AML-193 (cell line): ENCODE measurements at regions not wholly inside any gene's neighbourhood (a gene's known extent, or its start where the extent isn't known, plus 50 kb on each side); places are given as distances from the start of the nearest gene placed in this dataset.
"Not testable (repeated sequence)": the region's sequence is repeated elsewhere in the genome, so short reads cannot be mapped to it uniquely, and the experiment has no call there.

Source experiments
- DNase-seq, 2 experiments: peaks; one replicate each; lab custom pipeline; 2025; lab: John Stamatoyannopoulos, UW

DNA sequence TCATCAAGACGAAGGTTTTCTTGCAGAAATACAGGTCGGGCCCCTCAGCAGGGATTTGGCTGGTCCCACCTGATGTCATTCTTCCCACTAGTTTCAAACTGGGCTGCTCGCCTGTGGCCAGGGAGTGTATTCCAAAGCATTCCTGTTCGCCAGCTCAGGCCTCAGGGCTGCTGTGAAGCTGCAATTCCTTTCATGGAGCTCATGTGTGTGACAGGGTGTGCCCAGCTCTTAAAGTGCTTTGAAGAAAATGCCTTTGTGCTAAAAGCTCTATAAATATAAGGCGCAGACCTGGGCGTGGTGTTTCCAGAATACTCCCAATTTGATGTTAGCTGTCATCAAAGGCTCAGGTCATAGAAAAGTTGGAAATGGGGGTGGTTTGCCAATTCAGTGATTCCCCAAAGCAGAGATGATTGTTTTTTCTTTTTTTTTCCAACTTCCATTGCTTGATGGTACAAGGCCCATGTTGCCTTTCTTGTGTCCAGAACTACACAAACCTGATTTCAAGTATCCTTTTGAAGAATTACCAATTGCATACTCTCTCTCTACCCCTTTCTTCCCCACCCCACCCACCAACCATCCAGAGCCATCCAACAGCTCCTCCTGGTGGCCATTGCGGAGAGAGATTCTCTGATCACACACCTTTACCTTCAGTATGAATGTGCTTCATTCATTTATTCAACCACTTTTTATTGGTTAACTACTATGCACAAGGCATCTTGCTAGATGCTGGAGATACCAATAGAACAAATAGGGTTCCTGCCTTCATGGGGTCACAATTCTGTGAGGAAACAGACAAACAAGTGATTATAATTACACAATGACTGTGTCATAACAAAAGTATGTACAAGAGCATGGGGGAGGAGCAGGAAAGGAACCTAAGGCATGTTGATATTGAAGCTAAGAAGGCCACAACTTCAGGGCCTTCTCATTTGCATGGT, 297.3 kb upstream of the LYZL1 start:
- peak in 1 of 2 experiments; percentile 21 for DNase-seq

DNA sequence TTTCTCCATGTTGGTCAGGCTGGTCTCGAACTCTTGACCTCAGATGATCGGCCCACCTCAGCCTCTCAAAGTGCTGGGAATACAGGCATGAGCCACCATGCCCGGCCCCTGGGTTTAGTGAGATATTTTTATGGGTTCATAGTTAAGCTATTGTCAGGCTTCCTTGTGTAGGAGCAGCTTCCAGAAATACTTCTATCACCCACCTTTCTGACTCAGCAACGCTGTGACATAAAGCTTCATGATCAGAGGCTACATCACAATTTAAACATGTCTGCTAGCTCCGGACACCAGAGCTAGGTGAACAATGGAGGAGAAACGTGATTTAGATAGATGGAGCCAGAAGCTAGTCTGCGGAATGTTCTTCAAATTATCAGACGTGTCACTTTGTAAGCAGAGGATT, 295.8 kb upstream of the LYZL1 start:
- DNase-seq = no peak

DNA sequence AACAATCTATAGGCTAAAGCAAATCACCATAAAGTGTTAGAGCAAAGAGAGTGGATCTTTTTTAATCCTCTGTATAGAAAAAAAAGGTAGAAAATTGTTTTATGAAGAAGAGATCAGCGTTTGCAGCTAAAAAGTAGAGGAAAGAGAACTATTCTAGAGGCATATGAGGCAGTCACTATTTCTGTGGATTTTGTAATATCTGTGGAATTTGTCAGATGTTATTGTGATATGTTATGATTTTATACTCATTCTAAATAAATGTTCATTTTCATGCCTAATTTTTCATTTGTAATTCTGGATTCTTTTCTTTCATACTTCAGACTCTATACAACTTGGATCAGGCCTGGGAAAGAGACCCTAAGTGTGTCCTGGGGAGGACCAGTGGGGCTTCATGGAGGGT, 295.0 kb upstream of the LYZL1 start:
- no peak for DNase-seq

DNA sequence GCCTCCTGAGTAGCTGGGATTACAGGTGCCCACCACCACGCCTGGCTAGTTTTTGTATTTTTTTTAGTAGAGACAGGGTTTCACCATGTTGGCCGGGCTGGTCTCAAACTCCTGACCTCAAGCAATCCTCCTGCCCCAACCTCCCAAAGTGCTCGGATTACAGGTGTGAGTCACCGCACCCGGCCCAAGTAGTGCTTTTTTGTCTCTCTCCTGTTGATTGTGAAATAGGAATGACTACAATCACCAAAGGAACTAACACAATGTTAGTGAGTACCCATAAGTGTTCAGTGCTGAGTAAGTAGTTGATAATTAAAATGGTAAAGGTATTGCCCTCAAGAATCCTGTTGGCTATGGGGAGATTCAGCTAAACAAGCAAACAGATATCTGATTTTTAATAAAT, 294.1 kb upstream of the LYZL1 start:
- DNase-seq = not testable (repeated sequence)

DNA sequence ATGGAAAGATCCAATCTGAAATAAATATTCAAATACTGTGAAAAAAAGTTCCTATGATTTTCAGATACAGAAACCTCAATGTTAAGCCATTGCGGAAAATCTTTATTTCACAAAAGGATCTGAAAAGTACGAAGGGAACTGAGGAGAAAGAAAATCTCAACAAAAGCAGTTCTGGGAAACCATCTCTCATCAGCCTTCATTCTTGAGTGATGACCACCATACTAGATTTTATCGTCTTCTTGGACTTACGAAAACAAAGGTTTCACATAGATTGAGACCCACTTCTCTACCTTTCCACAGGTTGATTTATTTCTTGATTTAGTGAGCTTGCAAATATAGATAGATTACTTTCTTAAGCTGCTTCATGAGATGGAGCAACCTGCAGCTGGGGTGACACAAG, 293.4 kb upstream of the LYZL1 start:
- no peak for DNase-seq

DNA sequence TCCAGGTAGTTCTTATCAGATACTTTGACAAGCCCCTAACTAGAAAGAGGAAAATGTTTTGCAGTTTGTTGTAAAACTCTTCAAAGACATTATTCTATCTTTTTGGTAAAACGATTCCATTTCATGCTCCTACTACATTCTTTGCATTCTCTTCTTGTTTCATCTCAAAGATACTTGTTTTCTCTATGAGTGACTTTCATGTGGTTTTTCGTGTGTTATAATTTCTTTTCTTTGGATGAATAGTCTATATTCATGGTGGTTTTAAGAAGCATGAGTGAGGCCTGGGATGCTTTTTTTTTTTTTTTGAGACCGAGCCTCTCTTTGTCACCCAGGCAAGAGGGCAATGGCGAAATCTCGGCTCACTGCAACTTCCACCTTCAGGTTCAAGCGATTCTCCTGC, 292.5 kb upstream of the LYZL1 start:
- DNase-seq = no peak

DNA sequence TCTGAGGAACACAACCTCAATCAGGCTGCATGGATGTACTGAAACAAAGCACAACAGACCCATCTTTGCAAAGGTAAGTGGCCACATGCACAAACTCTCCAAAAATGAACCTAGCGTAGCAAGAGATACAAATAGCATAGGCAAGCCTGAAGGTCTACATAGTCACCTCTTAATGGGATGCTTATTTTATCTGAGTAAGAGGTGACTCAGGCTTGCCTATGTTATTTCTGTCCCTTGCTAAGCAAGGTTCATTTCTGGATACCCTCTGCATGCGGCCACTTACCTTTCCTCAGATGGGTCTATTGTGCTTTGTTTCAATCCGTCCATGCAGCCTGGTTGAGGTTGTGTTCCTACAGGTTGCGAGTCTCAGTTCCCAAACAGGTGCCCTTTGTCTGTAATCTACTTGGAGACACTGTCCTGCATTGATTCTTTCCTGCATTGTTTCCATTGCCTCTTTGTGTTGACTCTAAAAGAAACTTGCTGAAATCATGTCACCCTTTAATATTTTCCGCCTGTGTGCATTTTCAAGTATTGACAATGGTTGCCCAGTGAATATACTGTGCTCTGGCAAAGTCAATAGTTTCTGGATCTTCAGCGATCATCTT, 291.8 kb upstream of the LYZL1 start:
- no peak for DNase-seq

DNA sequence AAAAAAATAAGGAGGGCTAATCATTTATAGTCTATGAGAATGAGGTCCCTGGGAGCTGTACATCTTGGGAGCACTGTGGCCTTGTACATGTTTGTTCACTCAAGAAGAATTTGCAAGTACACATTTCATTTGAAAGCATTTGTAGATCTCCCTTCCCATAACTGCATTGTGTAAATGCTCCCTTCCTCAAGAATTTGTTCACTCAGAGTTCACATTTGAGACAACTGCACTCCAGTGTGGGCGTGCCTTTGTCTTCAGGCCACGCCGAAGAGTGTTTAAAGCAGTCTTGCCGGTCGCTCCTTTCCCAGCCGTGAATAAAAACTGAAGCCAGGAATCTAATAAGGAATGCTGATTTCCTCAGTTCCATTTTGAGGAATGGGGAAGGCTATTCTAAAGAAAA, 291.1 kb upstream of the LYZL1 start:
- DNase-seq = no peak

DNA sequence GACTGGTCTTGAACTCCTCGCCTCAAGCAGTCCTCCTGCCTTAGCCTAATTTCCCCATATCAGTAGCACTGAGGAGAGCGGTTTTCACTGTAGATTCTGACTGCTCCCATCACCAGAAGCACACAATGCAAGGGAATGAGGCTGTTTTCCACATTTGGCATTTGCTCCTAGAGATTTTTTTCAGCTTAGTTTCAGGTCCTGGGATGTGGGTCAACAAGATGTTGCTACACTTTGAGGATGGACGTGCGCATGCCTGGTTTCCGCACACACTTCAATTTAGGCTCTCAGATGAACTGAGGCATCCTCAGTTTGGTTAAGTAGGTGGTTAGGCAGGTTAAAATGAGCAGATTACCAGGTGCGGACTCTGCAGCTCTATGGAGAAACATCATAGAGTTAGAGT, 287.1 kb upstream of the LYZL1 start:
- no peak for DNase-seq

DNA sequence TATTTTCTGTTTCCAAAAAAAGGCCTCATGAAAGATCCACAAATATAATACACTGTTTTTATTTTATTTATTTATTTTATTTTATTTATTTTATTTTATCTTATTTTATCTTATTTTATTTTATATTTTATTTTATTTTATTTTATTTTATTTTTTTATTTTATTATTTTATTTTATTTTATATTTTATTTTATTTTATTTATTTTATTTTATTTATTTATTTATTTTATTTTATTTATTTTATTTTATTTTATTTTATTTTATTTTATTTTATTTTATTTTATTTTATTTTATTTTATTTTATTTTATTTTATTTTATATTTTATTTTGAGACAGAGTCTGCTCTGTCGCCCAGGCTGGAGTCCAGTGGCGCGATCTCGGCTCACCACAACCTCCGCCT, 285.9 kb upstream of the LYZL1 start:
- DNase-seq = not testable (repeated sequence)

DNA sequence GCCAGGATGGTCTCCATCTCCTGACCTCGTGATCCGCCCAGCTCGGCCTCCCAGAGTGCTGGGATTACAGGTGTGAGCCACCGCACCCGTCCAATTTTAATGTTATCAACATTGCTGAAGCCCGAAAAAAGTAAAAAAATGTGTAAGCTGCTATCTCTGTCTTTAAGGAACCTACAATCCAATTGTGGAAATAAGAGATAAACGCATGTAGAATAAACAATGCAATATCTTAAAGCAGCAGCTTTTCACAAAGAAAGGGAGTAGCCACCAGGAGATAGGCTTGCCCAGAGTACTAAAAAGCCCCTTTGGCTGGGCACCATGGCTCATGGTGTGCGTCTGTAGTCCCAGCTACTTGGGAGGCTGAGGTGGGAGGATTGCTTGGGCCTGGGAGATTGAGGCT, 282.9 kb upstream of the LYZL1 start:
- DNase-seq = no peak

DNA sequence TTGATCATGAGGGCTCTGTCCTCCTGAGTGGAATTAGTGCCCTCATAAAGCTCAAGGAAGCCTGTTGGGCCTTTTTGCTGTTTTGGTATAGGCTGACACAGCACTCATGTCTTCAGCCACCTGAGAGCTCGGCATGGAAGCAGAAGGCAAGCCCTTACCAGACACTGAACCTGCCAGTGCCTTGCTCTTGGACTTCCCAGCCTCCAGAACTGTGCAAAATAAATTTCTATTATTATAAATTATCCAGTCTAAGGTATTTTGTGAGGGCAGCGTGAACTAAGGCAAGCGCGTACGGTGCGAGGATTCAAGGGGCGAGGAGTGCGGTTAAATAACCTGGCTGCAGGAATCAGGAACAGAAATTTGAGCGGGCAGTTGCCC, 281.5 kb upstream of the LYZL1 start:
- DNase-seq = no peak

DNA sequence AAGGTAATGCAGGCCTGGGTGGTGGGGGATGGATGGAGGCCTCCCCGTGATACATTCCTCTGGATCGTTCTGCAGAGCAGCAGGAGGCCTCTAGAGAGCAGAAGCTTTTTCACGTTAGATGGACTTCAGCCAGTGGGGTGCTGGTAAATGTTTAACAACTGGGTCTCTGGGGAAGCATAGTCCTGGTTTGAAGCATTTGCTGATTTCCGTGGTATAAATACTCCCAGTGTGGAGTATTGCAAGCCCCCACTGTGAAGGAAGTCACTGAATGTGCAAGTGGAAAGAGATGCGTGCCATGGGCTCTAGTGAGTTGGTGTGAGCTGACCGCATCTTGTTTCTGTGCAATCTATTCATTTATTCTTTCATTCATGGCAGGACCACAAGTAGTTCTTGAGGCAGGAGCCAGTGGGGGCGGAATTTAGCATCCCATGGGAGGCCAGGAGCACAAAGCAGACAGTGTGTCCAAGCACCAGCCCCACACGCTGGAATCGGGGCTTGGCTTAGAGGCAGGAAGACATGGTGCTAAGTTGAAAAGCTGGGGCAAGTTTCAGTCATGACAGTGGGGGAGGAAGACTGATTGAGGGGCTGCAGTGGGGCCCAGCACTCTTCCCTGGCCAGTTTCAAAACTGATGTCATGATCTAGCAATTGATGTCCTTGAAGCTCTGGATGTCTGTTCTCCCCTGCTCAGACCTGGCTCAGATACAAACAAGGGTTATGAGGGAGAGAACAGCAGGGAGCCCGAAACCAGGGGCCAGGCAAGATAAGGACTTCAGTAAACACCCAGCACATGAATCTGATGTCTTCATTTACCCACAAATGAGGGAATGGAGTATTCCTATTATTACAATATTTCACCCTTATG, 280.9 kb upstream of the LYZL1 start:
- no peak for DNase-seq

DNA sequence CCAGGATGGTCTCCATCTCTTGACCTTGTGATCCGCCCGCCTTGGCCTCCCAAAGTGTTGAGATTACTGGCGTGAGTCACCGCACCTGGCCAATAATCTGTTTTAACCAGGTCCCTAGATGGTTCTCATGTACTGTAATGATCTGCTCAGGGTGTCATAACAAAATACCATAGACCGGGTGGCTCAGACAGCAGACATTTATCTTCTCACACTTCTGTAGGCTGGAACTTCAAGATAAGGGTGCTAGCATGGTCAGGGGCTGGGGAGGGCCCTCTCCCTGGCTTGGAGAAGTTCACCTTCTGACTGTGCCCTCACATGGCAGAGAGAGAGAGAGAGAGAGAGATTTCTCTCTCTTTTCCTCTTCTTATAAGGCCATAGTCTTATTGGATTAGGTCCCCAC, 279.4 kb upstream of the LYZL1 start:
- no peak for DNase-seq

DNA sequence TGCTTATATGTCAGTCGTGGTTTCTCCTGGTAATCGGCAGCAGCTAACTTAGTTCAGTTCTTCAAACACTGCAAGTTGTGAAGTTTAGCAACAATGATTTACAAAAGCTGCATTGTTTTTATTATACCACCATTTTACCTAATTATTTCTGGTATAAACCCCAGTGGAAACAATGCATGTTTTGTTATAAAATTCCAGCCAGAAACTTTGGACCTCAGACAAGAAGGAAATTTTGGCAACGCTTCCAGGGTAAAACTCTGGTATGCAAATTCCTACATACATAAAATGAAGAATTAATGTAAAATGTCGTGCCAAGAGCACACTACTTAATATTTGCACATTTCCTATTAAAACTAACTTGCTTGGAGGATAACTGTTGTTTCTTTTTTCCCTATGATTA, 277.4 kb upstream of the LYZL1 start:
- DNase-seq = no peak

DNA sequence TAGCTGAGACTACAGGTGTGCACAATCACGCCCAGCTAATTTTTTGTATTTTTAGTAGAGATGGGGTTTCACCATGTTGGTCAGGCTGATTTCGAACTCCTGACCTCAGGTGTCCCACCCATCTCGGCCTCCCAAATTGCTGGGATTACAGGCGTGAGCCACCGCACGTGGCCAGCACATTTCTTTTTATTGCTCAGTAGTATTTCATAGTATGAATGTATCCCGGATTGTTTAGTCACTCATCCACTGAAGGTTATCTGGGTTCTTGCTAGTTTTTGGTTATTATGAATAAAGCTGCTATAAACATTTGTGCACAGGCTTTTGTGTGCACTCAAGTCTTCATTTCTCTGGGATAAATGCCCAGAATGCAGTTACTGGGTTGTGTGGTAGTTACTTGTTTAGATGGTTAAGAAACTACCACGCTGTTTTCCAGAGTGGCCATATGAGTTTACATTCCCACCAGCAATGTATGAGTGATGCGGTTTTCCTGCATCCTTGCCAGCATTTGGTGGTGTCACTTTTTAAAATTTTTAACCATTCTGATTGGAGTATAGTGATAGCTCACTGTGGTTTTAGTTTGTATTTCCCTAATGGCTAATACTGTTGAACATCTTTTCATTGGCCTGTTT, 275.8 kb upstream of the LYZL1 start:
- no peak for DNase-seq

DNA sequence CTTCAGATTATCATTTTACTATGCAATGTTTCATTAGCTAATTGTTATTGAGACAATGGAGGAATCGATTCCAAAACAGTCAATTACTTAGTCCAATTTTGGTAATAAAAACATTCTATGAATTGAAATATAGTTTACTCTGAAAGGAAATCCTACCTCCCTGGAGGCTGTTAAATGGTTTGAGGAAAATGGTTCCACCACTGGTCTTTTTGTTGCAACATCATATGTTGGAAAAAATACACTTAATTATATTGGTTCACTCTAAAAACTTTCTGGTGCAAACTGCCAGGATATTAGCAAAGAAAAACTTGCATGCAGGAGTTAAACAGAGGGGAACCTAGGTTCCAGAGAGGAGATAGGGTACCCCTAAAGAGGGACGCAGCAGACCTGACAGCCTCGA, 267.3 kb upstream of the LYZL1 start:
- no peak for DNase-seq

DNA sequence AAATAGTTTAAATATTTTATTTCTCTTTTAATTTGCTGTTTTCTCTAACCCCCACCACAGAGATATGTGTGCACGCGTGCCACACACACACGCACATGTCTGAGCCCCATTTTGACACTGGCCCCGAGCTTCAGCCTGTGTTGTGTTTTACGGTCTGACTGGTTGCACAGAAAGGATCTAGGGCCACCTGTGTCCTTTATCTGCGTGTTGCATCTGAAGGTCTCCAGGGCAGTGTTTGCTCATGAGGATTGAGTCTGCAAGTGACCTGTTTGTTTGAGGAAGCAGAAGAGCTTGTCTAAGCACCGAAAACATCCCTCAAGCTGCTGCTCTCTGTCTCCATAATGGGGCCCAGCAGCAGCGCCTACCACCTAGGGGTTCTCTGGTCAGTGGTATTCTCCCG, 266.4 kb upstream of the LYZL1 start:
- no peak for DNase-seq

DNA sequence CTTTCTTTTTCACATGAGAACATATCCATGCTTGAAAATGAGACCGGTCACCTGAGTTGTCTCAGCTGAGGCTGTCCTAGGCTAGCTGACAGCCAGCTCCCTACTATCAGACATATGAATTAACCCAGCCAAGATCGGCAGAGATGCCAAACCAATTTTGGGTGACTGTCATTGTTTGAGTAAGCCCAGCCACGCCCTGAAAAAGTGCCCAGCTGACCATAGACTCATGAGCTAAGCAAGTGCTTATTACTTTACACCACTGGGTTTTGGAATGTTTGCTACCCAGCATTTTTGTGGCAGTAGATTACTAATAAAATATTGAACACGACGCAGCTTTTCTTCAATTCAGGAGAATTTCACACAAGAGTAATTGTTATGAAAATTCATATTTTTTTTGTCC, 265.2 kb upstream of the LYZL1 start:
- DNase-seq = no peak

DNA sequence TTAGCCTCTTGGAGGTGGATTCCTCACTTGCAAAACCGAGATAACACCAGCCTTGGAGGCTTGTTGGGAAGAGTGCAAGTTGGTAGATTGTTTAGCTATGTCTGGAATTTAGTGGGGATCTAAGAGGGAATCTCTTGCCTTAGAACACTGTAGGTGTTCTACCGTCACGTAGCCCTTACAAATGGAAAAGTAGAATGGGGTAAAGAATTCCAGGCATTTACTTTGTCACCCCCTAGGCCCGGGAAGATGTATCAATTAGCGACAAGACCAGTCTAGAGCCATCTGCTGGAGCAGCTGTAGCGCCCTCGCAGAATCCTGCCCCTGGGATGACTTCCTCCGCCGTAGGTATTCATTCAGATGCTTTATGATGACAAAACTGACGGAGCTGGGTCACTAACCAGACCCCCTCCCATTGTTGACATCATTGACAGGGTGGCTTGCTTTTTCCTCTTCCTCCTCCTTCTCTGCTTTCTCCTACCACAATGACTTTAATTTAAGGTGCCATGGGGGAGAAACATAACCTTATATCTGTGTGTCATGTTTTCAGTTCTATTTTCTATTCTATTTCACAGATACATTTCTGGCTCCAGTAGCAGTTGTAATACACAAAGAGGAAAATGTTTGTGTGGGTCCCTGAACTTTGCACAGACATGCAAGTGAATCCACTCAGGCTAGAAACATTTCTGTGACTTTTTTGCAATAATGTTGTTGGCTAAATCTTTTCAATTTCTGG, 262.6 kb upstream of the LYZL1 start:
- no peak for DNase-seq

DNA sequence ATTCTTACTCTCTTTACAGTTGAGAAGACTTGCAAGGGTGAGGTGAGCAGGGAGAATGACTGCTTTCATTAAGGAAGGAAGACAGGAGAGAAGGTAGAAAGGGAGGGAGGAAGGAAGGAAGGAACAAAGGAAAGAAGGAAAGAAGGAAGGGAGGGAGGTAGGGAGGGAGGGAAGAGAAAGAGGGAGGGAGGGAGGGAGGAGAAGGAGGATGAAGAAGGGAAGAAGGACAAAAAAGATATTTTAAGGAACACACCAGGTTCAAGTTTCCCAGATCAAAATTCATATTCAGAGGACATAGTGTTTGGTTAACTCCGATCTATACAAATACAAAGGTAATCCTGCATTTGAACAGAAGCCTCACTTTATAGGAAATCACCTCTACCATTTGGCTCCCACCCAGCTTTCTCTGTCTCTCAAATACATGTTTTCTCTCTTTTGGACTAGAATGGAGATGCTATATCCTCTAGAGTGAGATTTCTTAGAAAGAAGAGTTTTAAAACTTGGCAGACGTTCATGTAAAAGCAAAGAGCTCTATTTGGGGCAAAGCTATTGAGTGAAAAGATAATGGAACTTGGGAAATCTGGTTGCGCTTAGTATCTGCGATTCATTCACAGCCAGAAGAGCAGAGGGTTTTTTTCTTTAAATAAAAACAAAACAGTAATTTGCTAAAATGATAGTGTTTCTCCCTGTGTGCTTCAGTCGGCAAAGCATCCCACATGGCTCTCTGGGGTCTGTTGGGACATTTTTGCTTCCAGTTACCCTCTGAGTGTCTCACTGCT, 261.9 kb upstream of the LYZL1 start:
- no peak for DNase-seq
